GM12865 (cell line): ENCODE measurements at regions not wholly inside any gene's neighbourhood (a gene's known extent, or its start where the extent isn't known, plus 50 kb on each side); places are given as distances from the start of the nearest gene placed in this dataset.
"Not testable (repeated sequence)": the region's sequence is repeated elsewhere in the genome, so short reads cannot be mapped to it uniquely, and the experiment has no call there.

Source experiments
- DNase-seq: peaks from one replicate; pipeline ENCODE4 v3.0.0; 2010; ENCODE audit warnings: low read depth
- H3K4me3 ChIP-seq: 2 replicates; pipeline ENCODE4 v1.5.1; 2011; ENCODE audit warnings: mild to moderate bottlenecking, low read depth, low read length, control low read depth
- TF ChIP-seq, protein P1 (sequence below): IDR thresholded peaks from 2 replicates; pipeline ENCODE4 v1.5.1; 2011; ENCODE audit warnings: low read length, control low read depth, low read depth, inconsistent platforms; ENCODE audit not compliant: insufficient read depth; ENCODE audit errors: missing control alignments

DNA sequence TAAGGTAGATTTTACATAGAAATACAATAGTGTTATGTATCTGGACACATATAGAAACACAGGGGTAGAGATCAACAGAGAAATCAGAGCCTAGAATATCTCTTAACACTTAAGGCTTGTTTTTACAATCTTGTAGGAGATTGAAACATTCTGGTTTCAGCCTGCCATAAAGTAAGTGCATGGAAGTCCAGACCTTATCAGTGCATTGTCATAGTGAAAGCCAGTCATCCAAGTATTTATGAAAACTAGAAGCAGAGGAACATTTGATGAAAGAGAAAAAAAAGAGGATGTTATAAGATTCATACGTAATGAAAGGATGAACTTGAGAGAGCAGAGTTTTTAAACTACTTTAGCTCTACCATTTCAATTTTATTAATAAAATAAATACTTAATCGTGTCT lies 194.3 kb upstream of the TRPC7 start:
- TF ChIP-seq, protein P1, sequence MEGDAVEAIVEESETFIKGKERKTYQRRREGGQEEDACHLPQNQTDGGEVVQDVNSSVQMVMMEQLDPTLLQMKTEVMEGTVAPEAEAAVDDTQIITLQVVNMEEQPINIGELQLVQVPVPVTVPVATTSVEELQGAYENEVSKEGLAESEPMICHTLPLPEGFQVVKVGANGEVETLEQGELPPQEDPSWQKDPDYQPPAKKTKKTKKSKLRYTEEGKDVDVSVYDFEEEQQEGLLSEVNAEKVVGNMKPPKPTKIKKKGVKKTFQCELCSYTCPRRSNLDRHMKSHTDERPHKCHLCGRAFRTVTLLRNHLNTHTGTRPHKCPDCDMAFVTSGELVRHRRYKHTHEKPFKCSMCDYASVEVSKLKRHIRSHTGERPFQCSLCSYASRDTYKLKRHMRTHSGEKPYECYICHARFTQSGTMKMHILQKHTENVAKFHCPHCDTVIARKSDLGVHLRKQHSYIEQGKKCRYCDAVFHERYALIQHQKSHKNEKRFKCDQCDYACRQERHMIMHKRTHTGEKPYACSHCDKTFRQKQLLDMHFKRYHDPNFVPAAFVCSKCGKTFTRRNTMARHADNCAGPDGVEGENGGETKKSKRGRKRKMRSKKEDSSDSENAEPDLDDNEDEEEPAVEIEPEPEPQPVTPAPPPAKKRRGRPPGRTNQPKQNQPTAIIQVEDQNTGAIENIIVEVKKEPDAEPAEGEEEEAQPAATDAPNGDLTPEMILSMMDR, result no peak
- DNase-seq, result no peak
- H3K4me3 ChIP-seq, result no peak overlapping the region

DNA sequence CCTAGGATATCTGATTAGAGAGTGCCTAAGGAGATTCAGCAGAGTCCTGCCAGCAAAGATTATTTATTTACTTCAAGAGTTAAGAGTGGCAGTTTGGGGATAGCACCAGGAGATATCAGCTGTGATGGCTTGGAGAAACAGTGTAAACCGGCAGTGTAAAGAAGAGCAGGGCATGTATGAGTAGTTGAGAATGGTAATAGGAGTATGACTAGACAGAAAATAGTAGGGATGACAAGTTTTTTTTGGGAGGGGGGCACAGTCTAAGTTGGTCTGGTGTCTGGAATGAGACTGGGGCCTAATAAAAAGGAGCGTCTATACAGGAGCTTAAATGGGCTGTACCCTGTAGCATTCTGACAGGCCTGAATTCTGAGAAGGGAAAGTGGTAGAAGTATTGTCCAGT lies 181.8 kb upstream of the TRPC7 start:
- not testable (repeated sequence) for DNase-seq, H3K4me3 ChIP-seq

DNA sequence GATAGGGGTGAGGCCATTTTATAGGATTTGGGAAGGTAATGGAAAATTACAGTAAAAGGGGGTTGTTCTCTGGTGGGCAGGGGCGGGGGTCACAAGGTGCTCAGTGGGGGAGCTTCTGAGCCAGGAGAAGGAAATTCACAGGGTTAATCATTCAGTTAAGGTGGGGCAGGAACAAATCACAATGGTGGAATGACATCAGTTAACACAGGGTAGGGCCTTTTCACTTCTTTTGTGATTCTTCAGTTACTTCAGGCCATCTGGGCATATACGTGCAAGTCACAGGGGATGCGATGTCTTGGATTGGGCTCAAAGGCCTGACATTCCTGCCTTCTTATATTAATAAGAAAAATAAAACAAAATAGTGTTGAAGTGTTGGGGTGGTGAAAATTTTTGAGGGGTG lies 181.1 kb upstream of the TRPC7 start:
- H3K4me3 ChIP-seq, DNase-seq: not testable (repeated sequence)

DNA sequence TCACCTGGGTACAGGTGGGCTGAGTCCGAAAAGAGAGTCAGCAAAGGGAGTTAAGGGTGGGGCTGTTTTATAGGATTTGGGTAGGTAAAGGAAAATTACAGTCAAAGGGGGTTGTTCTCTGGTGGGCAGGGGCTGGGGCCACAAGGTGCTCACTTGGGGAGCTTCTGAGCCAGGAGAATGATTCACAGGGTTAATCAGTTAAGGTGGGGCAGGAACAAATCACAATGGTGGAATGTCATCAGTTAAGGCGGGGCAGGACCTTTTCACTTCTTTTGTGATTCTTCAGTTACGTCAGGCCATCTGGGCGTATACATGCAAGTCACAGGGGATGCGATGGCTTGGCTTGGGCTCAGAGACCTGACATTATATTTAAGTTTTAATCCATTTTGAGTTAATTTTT lies 179.7 kb upstream of the TRPC7 start:
- not testable (repeated sequence) for H3K4me3 ChIP-seq, DNase-seq

DNA sequence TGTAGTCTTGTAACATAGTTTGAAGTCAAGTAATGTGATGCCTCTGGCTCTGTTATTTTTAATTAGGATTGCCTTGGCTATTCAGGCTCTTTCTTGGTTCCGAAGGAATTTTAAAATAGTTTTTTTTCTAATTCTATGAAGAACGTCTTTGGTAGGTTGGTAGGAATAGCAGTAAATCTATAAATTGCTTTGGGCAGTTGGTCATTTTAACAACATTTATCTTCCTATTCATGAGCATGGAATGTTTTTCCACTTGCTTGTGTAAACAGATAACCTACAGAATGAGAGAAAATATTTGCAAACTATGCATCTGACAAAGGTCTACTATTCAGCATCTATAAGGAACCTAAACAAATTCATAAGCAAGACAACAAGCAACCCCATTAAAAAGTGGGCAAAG lies 173.2 kb upstream of the TRPC7 start:
- TF ChIP-seq, protein P1, result no peak
- no peak overlapping the region for H3K4me3 ChIP-seq
- no peak for DNase-seq

DNA sequence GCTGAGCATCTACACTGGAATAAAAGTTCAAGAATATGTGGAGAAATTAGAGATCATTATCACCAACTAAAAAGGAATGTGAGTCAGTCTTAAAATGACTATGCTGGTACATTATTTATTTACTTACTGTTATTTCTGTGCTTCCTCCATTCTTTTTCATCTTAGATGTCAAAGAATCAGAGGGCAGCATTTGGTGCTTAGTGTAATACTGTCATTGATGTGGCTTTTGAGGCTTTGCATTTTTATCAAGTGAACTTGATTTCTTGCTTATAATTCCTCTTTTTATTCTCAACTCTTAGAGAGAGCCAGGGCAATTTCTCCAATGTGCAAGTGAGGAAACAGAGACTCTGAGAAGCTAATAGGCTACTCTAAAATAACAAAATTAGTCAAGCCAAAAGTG lies 163.7 kb upstream of the TRPC7 start:
- H3K4me3 ChIP-seq, result no peak overlapping the region
- no peak for DNase-seq
- TF ChIP-seq, protein P1, result no peak

DNA sequence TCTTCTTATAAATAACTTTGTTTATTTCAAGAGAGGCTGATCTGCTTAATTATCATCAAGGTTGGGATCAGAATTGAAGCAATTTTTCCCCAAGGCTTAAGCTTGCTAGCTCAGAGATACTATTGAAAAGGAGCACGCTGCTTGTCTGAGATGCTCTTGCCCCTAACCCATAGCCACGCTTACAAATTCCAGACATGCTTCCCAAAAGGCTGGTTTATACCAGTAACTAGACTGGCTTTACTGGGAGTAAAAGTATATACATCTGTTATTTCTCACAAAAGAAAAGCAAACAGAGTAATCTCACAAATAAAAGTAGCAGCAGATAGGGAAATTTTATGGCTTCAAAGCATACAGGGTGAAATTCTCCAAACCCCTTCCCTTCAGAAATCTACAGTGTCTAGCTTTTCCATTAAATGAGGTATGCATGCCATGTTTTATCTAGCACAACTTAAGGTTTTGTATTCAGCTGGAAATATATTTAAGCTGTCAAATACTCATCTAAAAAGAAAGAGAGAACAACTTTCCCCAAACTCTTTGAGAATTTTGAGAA lies 163.2 kb upstream of the TRPC7 start:
- TF ChIP-seq, protein P1, result no peak
- H3K4me3 ChIP-seq, result no peak overlapping the region
- no peak for DNase-seq

DNA sequence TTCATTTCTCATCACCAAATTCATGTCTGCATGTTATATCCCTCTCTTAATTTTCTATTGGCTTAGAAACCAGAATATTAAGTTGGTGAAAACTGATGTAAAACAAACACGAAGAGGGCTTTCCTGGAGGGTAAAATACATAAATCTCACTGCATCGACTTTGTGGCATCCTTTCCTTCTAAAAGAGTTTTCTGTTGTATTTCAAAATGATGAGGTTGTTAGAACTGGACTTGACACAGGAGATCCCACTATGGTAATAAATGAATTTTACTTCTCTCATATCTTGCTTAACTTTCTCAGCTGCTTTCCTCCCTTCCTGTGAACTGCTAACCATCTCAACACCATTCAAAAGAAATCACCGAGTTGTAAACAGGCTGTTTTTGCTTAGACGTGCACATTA lies 162.0 kb upstream of the TRPC7 start:
- no peak for DNase-seq
- TF ChIP-seq, protein P1, result no peak
- no peak overlapping the region for H3K4me3 ChIP-seq

DNA sequence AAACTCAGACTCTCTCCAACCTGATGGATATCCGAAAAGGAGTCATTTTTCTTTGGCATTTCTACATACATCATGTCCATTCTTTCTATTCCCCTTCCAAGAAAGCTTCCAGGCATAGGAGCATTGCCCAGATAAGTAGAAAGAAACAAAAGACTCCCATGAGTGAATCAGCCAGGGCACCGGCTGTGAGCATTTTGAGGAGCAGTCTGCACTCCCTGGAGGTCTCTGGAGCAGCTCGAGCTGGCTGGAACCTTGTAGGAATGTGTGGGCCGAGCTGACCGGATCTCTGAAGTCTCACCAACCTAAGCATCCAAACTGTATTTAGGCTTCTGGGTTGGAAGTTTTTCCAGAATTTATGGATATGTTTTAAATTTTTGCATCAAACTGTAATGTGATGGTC lies 161.4 kb upstream of the TRPC7 start:
- H3K4me3 ChIP-seq, result no peak overlapping the region
- TF ChIP-seq, protein P1, result no peak
- DNase-seq, result no peak
